Kidney epithelial cell (primary cell): ENCODE measurements at regions not wholly inside any gene's neighbourhood (a gene's known extent, or its start where the extent isn't known, plus 50 kb on each side); places are given as distances from the start of the nearest gene placed in this dataset.

Experiments used
- DNase-seq: peaks from one replicate; pipeline ENCODE4 v3.0.0-alpha.2; 2010; ENCODE audit warnings: low read depth
- H3K27me3 ChIP-seq: 2 replicates; pipeline ENCODE4 v1.6.0; 2011; ENCODE audit warnings: low read length; ENCODE audit not compliant: control insufficient read depth, insufficient read depth
- H3K36me3 ChIP-seq: 2 replicates; pipeline ENCODE4 v1.5.1; 2011; ENCODE audit warnings: low read length; ENCODE audit not compliant: control insufficient read depth, insufficient read depth
- H3K4me3 ChIP-seq: 2 replicates; pipeline ENCODE4 v1.5.1; 2011; ENCODE audit warnings: low read depth, mild to moderate bottlenecking, control low read depth, low read length
- TF ChIP-seq, protein P1 (sequence below): IDR thresholded peaks from 2 replicates; pipeline ENCODE4 v1.5.1; 2011; ENCODE audit warnings: mild to moderate bottlenecking, moderate library complexity, low read length, control low read depth, inconsistent platforms; ENCODE audit not compliant: insufficient read depth, poor library complexity, severe bottlenecking

DNA sequence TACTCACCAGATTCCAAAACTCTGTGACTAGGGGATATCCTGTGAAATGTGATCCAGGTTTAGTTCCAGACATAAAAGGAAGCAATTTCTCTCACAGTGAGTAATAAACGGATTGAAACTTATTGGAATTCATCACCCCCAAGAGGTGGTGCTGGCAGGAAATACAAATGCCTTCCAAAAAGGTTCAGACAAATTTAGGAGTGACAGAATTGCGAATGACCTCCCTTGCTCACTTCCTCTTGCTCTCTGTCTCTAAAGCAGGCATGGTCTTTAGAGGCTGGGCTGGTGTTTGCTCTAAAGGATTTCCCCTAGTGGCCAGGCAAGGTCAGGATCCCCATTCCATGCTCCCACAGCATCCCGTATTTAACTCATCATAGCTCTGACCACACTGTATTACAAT lies 449.4 kb upstream of the PPP2R3A start:
- H3K4me3 ChIP-seq = no peak overlapping the region
- DNase-seq = peak; percentile 2
- no peaks in the 10 kb centered on the region for H3K36me3 ChIP-seq
- TF ChIP-seq, protein P1, sequence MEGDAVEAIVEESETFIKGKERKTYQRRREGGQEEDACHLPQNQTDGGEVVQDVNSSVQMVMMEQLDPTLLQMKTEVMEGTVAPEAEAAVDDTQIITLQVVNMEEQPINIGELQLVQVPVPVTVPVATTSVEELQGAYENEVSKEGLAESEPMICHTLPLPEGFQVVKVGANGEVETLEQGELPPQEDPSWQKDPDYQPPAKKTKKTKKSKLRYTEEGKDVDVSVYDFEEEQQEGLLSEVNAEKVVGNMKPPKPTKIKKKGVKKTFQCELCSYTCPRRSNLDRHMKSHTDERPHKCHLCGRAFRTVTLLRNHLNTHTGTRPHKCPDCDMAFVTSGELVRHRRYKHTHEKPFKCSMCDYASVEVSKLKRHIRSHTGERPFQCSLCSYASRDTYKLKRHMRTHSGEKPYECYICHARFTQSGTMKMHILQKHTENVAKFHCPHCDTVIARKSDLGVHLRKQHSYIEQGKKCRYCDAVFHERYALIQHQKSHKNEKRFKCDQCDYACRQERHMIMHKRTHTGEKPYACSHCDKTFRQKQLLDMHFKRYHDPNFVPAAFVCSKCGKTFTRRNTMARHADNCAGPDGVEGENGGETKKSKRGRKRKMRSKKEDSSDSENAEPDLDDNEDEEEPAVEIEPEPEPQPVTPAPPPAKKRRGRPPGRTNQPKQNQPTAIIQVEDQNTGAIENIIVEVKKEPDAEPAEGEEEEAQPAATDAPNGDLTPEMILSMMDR = peak; percentile 29
- no peaks in the 10 kb centered on the region for H3K27me3 ChIP-seq

DNA sequence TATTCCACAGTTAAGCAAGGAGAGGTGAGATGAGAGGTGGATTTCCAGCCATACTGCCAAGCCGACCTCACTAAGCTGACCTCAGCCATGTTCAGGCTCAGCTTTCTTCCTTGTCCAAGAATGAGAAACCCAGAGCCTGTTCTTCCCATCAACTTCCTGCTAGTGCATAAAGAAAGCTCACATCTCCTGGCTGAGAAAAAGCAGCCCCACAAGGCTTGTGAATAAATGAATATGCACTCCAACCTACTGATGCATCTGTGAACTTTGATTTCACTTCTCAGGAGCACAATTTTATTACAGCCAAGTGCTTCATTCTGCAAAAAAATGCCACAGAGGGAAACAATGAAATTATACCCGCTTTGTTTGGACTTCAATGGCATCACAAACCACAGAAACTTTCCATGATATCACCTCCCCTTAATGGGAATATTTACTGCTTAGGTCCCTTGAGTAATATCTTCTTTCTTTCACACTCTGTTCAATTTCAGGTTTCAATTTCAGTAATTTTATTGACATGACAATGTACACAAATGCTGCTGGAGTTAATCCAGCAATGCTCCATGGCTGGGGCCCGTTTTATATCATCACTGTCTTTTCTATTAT lies 437.0 kb upstream of the PPP2R3A start:
- Histone ChIP-seq H3K4me3 (no peak overlapping the region), H3K27me3 (no peaks in the 10 kb centered on the region), H3K36me3 (no peaks in the 10 kb centered on the region)
- no peak for DNase-seq
- TF ChIP-seq, protein P1 = no peak

DNA sequence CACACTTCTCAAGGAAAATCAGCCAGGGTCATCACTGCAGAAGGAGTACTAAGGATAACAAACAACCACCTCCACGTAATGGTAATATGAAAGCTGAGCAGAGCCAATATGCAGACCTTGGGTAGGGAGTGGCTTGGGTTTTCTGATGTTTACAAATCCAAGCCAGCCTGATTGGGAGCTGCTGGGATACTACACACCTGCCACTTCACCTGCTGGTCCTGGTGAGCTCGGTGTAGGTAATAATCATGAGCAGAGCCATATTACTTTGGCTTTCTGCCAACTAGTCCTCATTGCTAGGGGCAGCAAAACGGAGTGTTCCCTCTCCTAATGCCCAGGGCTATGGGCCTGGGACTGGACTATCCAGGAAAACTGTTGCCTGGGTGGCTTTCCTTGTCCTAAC lies 433.5 kb upstream of the PPP2R3A start:
- DNase-seq = no peak
- Histone ChIP-seq H3K36me3 (no peaks in the 10 kb centered on the region), H3K4me3 (no peak overlapping the region), H3K27me3 (no peaks in the 10 kb centered on the region)
- TF ChIP-seq, protein P1 = no peak

DNA sequence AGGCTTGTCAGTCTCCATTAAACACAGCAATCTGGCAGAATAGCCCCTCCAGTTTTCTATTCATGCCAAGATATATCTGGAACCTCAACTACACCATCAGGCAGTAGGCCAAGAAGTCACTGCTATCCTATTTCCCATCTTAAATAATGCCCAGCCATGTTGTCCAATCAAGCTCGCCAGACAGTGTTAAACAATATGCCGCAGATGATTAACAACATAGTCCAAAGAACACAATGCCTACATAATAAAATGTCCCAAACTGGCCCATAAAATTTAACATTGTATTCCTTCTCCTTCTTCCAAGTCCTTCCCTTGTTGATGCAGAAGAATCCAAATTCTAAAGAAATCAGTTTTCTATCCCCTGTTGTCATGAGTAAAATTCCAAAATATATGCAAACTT lies 427.4 kb upstream of the PPP2R3A start:
- no peaks in the 10 kb centered on the region for H3K36me3 ChIP-seq
- DNase-seq = no peak
- TF ChIP-seq, protein P1 = no peak
- no peak overlapping the region for H3K4me3 ChIP-seq
- H3K27me3 ChIP-seq = no peaks in the 10 kb centered on the region

DNA sequence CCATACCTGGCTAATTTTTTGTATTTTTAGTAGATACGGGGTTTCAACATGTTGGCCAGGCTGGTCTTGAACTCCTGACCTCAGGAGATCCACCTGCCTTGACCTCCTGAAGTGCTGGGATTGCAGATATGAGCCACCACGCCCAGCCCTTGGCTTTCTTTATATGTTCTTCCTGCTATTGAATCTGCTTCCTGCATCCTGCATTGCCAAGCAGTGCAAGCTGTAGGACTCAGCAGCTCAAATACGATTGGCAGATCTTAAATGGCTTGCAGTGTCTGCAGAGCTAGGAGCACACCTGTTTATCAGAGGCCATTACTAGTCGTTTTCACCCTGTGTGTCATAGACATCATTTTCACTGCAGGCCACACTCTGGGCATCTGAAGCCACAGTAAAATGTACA lies 426.2 kb upstream of the PPP2R3A start:
- TF ChIP-seq, protein P1 = no peak
- H3K27me3 ChIP-seq = no peaks in the 10 kb centered on the region
- H3K36me3 ChIP-seq = no peaks in the 10 kb centered on the region
- DNase-seq = no peak
- no peak overlapping the region for H3K4me3 ChIP-seq

DNA sequence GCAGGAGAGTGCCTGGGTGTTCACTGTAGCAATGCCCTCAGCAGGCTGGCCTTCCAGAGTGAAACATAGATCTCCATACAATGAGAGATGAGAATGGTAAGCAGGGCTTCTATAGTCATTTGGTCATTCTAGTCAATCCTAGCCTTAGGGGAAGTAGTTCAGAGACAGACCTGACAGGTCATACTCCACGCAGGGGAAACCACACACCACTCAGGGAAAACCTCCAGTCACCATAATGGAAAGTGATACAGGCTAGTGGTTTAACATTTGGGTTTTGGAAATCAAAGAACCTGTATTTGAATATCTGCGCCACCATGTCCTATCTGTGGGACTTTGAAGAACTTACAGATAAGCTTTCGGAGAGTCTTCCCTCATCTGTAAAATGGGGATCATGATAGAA lies 425.7 kb upstream of the PPP2R3A start:
- H3K4me3 ChIP-seq = no peak overlapping the region
- no peak for DNase-seq
- no peaks in the 10 kb centered on the region for H3K27me3 ChIP-seq
- no peaks in the 10 kb centered on the region for H3K36me3 ChIP-seq
- TF ChIP-seq, protein P1 = no peak
